Peyer's patch (tissue), 4 donors: ENCODE measurements at regions not wholly inside any gene's neighbourhood (a gene's known extent, or its start where the extent isn't known, plus 50 kb on each side); places are given as distances from the start of the nearest gene placed in this dataset.
A peak's percentile ranks its signal among the peaks of the same experiment; 100 is the strongest.

Experiments
- DNase-seq, 3 donors: peaks; one replicate each; pipeline ENCODE4 v3.0.0-alpha.2; 2017 to 2019
- H3K27ac ChIP-seq, 4 donors: fragments of 200-600 bp; sonication (generic); one replicate each; pipeline ENCODE4 v1.5.1; 2016 to 2019
- H3K27me3 ChIP-seq, 2 donors: fragments of 200-600 bp; sonication (generic); one replicate each; pipeline ENCODE4 v1.5.1; 2019
- H3K36me3 ChIP-seq, 3 donors: fragments of 200-600 bp; sonication (generic); one replicate each; pipeline ENCODE4 v1.5.1; 2016 to 2019
- H3K4me1 ChIP-seq, 4 donors: fragments of 200-600 bp; sonication (generic); one replicate each; pipeline ENCODE4 v1.5.1; 2016 to 2019
- H3K4me3 ChIP-seq, 4 donors: fragments of 200-600 bp; sonication (generic); 1 replicate in 3 of 4; 2 replicates in 1 of 4; pipeline ENCODE4 v1.5.1; 2016 to 2019; ENCODE audit warnings: mild to moderate bottlenecking in 1 of 4
- H3K9me3 ChIP-seq, 4 donors: fragments of 200-600 bp; sonication (generic); one replicate each; pipeline ENCODE4 v1.5.1; 2016 to 2019; ENCODE audit warnings: mild to moderate bottlenecking in 1 of 4
- POLR2A ChIP-seq, 2 donors: fragments of 450-650 bp; IDR thresholded peaks; one replicate each; pipeline ENCODE4 v1.5.1; 2017; ENCODE audit warnings: antibody characterized with exemption in 2 of 2, mild to moderate bottlenecking in 2 of 2, moderate library complexity in 2 of 2
- TF ChIP-seq, protein P1 (sequence below), 6 experiments: fragments of 450-650 bp in 4 of 6; fragments of 200-600 bp in 2 of 6; sonication (generic) in 1 of 6; IDR thresholded peaks; one replicate each; pipeline ENCODE4 v1.5.1; 2017 to 2019; ENCODE audit warnings: antibody characterized with exemption in 6 of 6, mild to moderate bottlenecking in 3 of 6, moderate library complexity in 1 of 6

DNA sequence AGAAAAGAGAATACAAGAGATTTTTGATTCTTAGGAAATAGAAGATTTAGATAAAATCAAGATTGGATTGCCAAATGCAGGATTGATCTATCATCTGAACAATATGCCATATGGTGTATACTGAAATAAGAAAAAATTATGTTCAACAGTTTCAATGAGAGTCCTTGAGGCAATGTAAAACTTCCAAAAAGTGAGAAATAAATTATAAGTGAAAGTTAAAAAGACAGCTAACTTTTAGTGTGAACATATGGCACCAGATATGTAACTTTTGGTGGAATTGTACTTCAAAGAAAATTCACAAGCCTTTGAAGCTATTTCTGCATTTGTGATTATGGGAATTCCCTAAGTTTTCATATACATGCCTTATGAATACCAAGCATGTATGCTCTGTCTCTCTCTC lies 200.5 kb upstream of the ANO3 start:
- H3K4me3 ChIP-seq, result no peak overlapping the region
- DNase-seq, result no peak
- H3K27me3 ChIP-seq, result no peaks in the 10 kb centered on the region
- H3K9me3 ChIP-seq, result no peaks in the 10 kb centered on the region
- TF ChIP-seq POLR2A (IDR thresholded peaks at IDR 0.05), result no peak
- H3K27ac ChIP-seq, result no peak overlapping the region
- no peaks in the 10 kb centered on the region for H3K36me3 ChIP-seq
- H3K4me1 ChIP-seq, result no peaks in the 10 kb centered on the region

DNA sequence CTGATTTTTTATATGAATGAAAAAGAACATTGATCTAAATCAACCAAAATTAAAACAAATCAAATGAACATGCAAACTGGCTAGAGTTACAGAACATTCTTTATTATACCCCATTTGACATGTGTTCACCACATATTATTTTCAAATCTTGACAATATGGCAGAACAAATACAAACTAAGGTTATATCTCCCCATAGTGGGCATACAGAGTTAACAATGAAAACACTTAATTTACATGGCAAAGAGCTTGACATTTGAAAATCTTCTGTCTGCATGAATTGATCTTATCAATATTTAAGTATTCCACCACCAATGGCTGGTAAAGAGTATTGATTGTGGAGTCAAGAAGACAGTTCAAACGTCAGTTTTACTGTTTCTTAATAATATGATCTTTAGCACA lies 197.9 kb upstream of the ANO3 start:
- H3K4me3 ChIP-seq, result no peak overlapping the region
- TF ChIP-seq, protein P1, sequence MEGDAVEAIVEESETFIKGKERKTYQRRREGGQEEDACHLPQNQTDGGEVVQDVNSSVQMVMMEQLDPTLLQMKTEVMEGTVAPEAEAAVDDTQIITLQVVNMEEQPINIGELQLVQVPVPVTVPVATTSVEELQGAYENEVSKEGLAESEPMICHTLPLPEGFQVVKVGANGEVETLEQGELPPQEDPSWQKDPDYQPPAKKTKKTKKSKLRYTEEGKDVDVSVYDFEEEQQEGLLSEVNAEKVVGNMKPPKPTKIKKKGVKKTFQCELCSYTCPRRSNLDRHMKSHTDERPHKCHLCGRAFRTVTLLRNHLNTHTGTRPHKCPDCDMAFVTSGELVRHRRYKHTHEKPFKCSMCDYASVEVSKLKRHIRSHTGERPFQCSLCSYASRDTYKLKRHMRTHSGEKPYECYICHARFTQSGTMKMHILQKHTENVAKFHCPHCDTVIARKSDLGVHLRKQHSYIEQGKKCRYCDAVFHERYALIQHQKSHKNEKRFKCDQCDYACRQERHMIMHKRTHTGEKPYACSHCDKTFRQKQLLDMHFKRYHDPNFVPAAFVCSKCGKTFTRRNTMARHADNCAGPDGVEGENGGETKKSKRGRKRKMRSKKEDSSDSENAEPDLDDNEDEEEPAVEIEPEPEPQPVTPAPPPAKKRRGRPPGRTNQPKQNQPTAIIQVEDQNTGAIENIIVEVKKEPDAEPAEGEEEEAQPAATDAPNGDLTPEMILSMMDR (IDR thresholded peaks at IDR 0.05), result no peak
- TF ChIP-seq POLR2A (IDR thresholded peaks at IDR 0.05), result no peak
- H3K27ac ChIP-seq, result no peak overlapping the region
- H3K27me3 ChIP-seq, result no peaks in the 10 kb centered on the region
- no peak for DNase-seq
- H3K4me1 ChIP-seq, result no peaks in the 10 kb centered on the region
- H3K36me3 ChIP-seq, result no peaks in the 10 kb centered on the region
- H3K9me3 ChIP-seq, result no peaks in the 10 kb centered on the region

DNA sequence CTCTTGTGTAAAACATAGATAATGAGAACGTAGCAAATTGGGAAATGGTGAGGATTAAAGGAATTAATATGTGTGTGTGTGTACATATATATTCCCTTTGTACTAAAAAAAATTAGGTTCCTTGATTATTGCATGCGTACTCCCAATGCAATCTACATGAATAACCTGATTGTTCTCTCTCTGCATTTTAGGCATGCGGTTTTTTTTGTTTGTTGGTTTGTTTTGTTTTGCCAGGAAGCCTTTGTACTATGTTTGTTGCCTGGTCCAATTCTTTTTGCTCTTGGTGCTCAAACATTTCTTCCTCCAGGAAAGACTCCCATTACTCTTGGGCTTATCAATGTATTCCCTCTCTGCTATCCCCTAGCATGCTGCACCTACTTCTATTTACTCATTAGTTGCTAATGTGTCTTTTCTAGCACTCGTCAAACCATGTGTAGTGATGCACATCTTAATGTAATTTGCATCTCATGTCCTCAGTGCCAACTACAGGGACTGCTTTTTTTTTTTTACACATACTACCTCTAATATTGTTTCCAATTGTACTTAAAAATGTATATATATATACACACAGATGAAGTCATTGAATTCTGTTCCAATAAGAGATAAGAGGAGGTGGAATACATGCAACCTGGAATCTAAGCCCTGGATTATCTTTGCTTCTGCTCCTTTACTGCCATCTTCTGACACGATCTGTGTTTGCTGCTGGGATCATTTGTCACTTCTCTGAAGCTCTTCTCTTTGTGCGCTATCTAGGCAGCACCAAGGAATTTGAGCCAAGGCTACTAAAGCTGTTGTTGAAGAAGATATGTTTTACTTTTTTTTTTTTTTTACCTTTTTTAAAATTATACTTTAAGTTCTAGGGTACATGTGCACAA lies 197.2 kb upstream of the ANO3 start:
- Histone ChIP-seq H3K4me1 (no peaks in the 10 kb centered on the region), H3K36me3 (no peaks in the 10 kb centered on the region), H3K27me3 (no peaks in the 10 kb centered on the region), H3K9me3 (no peaks in the 10 kb centered on the region), H3K27ac (no peak overlapping the region), H3K4me3 (no peak overlapping the region)
- DNase-seq, result no peak
- TF ChIP-seq POLR2A (IDR thresholded peaks at IDR 0.05), result no peak
- TF ChIP-seq, protein P1 (IDR thresholded peaks at IDR 0.05), result peak in 2 of 6 experiments; percentile 11 to 21

DNA sequence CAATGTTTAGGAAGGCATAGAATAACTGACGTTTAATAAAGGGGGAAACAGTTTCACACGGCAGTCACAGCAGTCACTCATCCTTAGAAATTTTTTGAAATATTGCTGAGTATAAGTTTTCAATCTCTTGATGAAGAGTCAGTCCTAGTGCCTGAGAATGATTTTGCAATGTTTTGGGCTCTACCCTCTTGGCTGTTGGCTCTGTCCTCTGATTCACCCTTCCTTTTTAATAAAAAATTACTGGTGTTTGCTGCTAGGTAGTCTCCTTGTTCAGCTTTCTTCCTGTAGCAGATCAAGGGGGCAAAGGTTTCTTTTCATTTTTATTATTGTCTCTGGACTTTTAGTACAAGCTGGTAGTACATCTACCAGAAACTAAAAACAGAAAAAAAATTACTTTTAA lies 194.3 kb upstream of the ANO3 start:
- Histone ChIP-seq H3K36me3 (no peaks in the 10 kb centered on the region), H3K4me3 (no peak overlapping the region), H3K4me1 (no peaks in the 10 kb centered on the region), H3K27me3 (no peaks in the 10 kb centered on the region), H3K9me3 (no peaks in the 10 kb centered on the region), H3K27ac (no peak overlapping the region)
- no peak for DNase-seq
- TF ChIP-seq, protein P1 (IDR thresholded peaks at IDR 0.05), result no peak
- no peak for TF ChIP-seq POLR2A (IDR thresholded peaks at IDR 0.05)

DNA sequence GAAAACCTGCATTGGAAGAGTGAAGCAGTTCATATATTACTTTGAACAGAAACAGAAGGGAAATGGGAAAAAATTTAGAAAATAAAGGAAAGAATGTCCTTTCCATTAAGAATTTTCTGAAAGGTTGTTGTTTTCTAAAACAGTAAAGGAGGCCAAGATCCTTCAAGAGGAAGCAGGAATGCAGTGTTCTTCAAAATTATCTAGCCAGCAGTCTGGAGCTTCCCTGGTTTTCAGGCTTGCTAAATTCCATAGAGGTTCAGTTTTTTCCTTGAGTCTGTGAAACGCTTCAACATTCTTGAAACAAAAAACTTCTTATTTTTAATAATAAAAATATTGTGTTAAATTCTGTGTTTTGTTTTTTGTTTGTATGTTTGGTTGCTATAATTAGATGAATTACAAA lies 189.0 kb upstream of the ANO3 start:
- Histone ChIP-seq H3K27ac (no peak overlapping the region), H3K36me3 (no peaks in the 10 kb centered on the region), H3K4me1 (no peaks in the 10 kb centered on the region), H3K9me3 (no peaks in the 10 kb centered on the region), H3K27me3 (no peaks in the 10 kb centered on the region), H3K4me3 (no peak overlapping the region)
- TF ChIP-seq POLR2A (IDR thresholded peaks at IDR 0.05), result no peak
- TF ChIP-seq, protein P1 (IDR thresholded peaks at IDR 0.05), result no peak
- DNase-seq, result no peak

DNA sequence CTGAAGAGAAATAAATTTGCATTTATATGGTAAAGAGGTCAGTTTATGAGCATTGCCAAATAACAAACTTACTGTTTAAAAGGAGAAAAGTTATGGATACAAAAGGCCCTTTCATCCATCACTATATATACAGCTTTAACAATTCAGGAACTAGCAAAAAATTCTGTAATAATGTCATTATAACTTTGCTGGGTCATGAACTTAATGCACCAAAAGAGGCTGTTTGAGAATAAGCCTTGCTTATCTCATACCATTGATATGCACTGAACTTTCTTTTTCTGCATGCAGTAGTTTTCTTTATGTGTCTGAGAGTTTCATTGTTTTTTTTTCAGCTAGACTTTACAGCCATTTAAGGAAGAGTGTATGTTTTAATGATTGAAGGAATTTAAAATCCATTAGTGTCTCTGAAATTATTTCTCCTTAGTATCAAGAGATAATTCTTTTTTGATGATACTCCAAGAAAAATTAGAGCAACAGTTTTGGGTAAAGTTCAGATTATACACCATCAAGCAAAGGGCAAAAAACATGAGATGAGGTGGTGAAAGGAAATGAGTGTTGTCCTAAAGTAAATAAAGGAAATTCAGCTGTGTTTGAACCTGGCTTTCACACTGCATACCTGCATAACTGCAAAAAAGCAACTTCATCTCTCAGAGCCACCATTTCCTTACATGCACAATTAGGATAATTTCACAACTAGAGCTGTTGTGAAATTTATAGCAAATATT lies 188.2 kb upstream of the ANO3 start:
- no peaks in the 10 kb centered on the region for H3K9me3 ChIP-seq
- TF ChIP-seq POLR2A (IDR thresholded peaks at IDR 0.05), result no peak
- TF ChIP-seq, protein P1 (IDR thresholded peaks at IDR 0.05), result no peak
- no peaks in the 10 kb centered on the region for H3K4me1 ChIP-seq
- no peaks in the 10 kb centered on the region for H3K36me3 ChIP-seq
- no peak overlapping the region for H3K4me3 ChIP-seq
- H3K27ac ChIP-seq, result no peak overlapping the region
- no peaks in the 10 kb centered on the region for H3K27me3 ChIP-seq
- DNase-seq, result no peak
